B cell (primary cell): ENCODE measurements at regions not wholly inside any gene's neighbourhood (a gene's known extent, or its start where the extent isn't known, plus 50 kb on each side); places are given as distances from the start of the nearest gene placed in this dataset.

Source experiments
- CTCF ChIP-seq: fragments of 200-600 bp; IDR thresholded peaks from one replicate; pipeline ENCODE4 v1.8.0; 2022; ENCODE audit warnings: antibody characterized with exemption, mild to moderate bottlenecking
- EZH2 ChIP-seq: IDR thresholded peaks from 2 replicates; pipeline ENCODE4 v1.6.1; 2012; ENCODE audit warnings: borderline replicate concordance, low read depth, mild to moderate bottlenecking, moderate library complexity, low read length; ENCODE audit not compliant: insufficient read depth, poor library complexity, severe bottlenecking

GRCh38 chr14:66315098-66315497 is 171.1 kb upstream of the CCDC196 start:
- TF ChIP-seq CTCF = no peak
- TF ChIP-seq EZH2 = no peak
